ENCODE measurements at regions not wholly inside any gene's neighbourhood (a gene's known extent, or its start where the extent isn't known, plus 50 kb on each side); places are given as distances from the start of the nearest gene placed in this dataset.

GRCh38 chr1:87812871-87813577 is 484.3 kb downstream of the LMO4 start:
- Mint-ChIP-seq H3K9me3 (ENCODE audit: unreplicated experiment) (no peaks in the 10 kb centered on the region), H3K4me3 (ENCODE audit: unreplicated experiment) (no peak overlapping the region), H3K4me1 (ENCODE audit: low read depth, unreplicated experiment) (no peaks in the 10 kb centered on the region), H3K27ac (ENCODE audit: unreplicated experiment) (no peak overlapping the region), H3K27me3 (ENCODE audit: low read depth, unreplicated experiment) (no peaks in the 10 kb centered on the region), H3K36me3 (ENCODE audit: low read depth, unreplicated experiment) (no peaks in the 10 kb centered on the region)
- H3K27me3 ChIP-seq (ENCODE audit: insufficient read depth, low read length) = no peaks in the 10 kb centered on the region
- TF ChIP-seq EZH2 (IDR thresholded peaks at IDR 0.05; ENCODE audit: insufficient read depth, low read length) (no peak), CTCF (IDR thresholded peaks at IDR 0.05; ENCODE audit: insufficient read depth, low read depth, low read length) (no peak)
- no peak overlapping the region for H2AFZ ChIP-seq (ENCODE audit: low read depth, low read length)
- H3K4me1 ChIP-seq (ENCODE audit: insufficient read depth, low read length) = no peaks in the 10 kb centered on the region
- H3K27ac ChIP-seq (ENCODE audit: low read depth, low read length) = no peak overlapping the region
- H4K20me1 ChIP-seq (ENCODE audit: insufficient read depth, low read length) = no peaks in the 10 kb centered on the region
- H3K36me3 ChIP-seq (ENCODE audit: insufficient read depth, low read length) = no peaks in the 10 kb centered on the region
- FAIRE-seq = no peak
- H3K4me2 ChIP-seq (ENCODE audit: low read length) = no peak overlapping the region
- no peaks in the 10 kb centered on the region for H3K79me2 ChIP-seq (ENCODE audit: insufficient read depth, low read length)
- H3K9me3 ChIP-seq (ENCODE audit: insufficient read depth, low read depth, low read length) = no peaks in the 10 kb centered on the region
- DNase-seq (ENCODE audit: low read depth) = no peak
- H3K4me3 ChIP-seq (ENCODE audit: insufficient read depth, low read depth, low read length) = no peak overlapping the region
- no peak overlapping the region for H3K9ac ChIP-seq (ENCODE audit: low read length)

- Mint-ChIP-seq H3K27ac (ENCODE audit: unreplicated experiment) (no peak overlapping the region), H3K4me3 (ENCODE audit: unreplicated experiment) (no peak overlapping the region), H3K27me3 (ENCODE audit: low read depth, unreplicated experiment) (no peaks in the 10 kb centered on the region), H3K4me1 (ENCODE audit: low read depth, unreplicated experiment) (no peaks in the 10 kb centered on the region), H3K9me3 (ENCODE audit: unreplicated experiment) (no peaks in the 10 kb centered on the region), H3K36me3 (ENCODE audit: low read depth, unreplicated experiment) (no peaks in the 10 kb centered on the region)
- no peak overlapping the region for H3K27ac ChIP-seq (ENCODE audit: low read depth, low read length)
- no peaks in the 10 kb centered on the region for H4K20me1 ChIP-seq (ENCODE audit: insufficient read depth, low read length)
- FAIRE-seq = no peak
- no peaks in the 10 kb centered on the region for H3K79me2 ChIP-seq (ENCODE audit: insufficient read depth, low read length)
- no peaks in the 10 kb centered on the region for H3K36me3 ChIP-seq (ENCODE audit: insufficient read depth, low read length)
- H3K4me1 ChIP-seq (ENCODE audit: insufficient read depth, low read length) = no peaks in the 10 kb centered on the region
- peak; percentile 55 for DNase-seq (ENCODE audit: low read depth)
- H3K4me2 ChIP-seq (ENCODE audit: low read length) = no peak overlapping the region
- H2AFZ ChIP-seq (ENCODE audit: low read depth, low read length) = no peak overlapping the region
- no peak overlapping the region for H3K4me3 ChIP-seq (ENCODE audit: insufficient read depth, low read depth, low read length)
- H3K9me3 ChIP-seq (ENCODE audit: insufficient read depth, low read depth, low read length) = no peaks in the 10 kb centered on the region
- H3K27me3 ChIP-seq (ENCODE audit: insufficient read depth, low read length) = no peaks in the 10 kb centered on the region
- TF ChIP-seq EZH2 (IDR thresholded peaks at IDR 0.05; ENCODE audit: insufficient read depth, low read length) (no peak), CTCF (IDR thresholded peaks at IDR 0.05; ENCODE audit: insufficient read depth, low read depth, low read length) (no peak)
- no peak overlapping the region for H3K9ac ChIP-seq (ENCODE audit: low read length)
These were observed 485.9 kb downstream of the LMO4 start for GRCh38 chr1:87814573-87814972.

- DNase-seq (ENCODE audit: low read depth) (no peak), FAIRE-seq (no peak)
- Mint-ChIP-seq H3K9me3 (ENCODE audit: unreplicated experiment) (no peaks in the 10 kb centered on the region), H3K4me1 (ENCODE audit: low read depth, unreplicated experiment) (no peaks in the 10 kb centered on the region), H3K27me3 (ENCODE audit: low read depth, unreplicated experiment) (no peaks in the 10 kb centered on the region), H3K36me3 (ENCODE audit: low read depth, unreplicated experiment) (no peaks in the 10 kb centered on the region), H3K4me3 (ENCODE audit: unreplicated experiment) (no peak overlapping the region), H3K27ac (ENCODE audit: unreplicated experiment) (no peak overlapping the region)
- no peaks in the 10 kb centered on the region for H3K4me1 ChIP-seq (ENCODE audit: insufficient read depth, low read length)
- H4K20me1 ChIP-seq (ENCODE audit: insufficient read depth, low read length) = no peaks in the 10 kb centered on the region
- peak overlapping the region; percentile 39 for H2AFZ ChIP-seq (ENCODE audit: low read depth, low read length)
- H3K79me2 ChIP-seq (ENCODE audit: insufficient read depth, low read length) = no peaks in the 10 kb centered on the region
- no peaks in the 10 kb centered on the region for H3K36me3 ChIP-seq (ENCODE audit: insufficient read depth, low read length)
- H3K4me3 ChIP-seq (ENCODE audit: insufficient read depth, low read depth, low read length) = no peak overlapping the region
- TF ChIP-seq EZH2 (IDR thresholded peaks at IDR 0.05; ENCODE audit: insufficient read depth, low read length) = no peak
- TF ChIP-seq CTCF (IDR thresholded peaks at IDR 0.05; ENCODE audit: insufficient read depth, low read depth, low read length) = no peak
- no peak overlapping the region for H3K27ac ChIP-seq (ENCODE audit: low read depth, low read length)
- H3K9me3 ChIP-seq (ENCODE audit: insufficient read depth, low read depth, low read length) = no peaks in the 10 kb centered on the region
- no peak overlapping the region for H3K9ac ChIP-seq (ENCODE audit: low read length)
- H3K4me2 ChIP-seq (ENCODE audit: low read length) = no peak overlapping the region
- H3K27me3 ChIP-seq (ENCODE audit: insufficient read depth, low read length) = no peaks in the 10 kb centered on the region
These were observed 488.0 kb downstream of the LMO4 start for GRCh38 chr1:87816646-87817045.
